ENCODE measurements at regions not wholly inside any gene's neighbourhood (a gene's known extent, or its start where the extent isn't known, plus 50 kb on each side); places are given as distances from the start of the nearest gene placed in this dataset.
A peak's percentile ranks its signal among the peaks of the same experiment; 100 is the strongest.

DNA sequence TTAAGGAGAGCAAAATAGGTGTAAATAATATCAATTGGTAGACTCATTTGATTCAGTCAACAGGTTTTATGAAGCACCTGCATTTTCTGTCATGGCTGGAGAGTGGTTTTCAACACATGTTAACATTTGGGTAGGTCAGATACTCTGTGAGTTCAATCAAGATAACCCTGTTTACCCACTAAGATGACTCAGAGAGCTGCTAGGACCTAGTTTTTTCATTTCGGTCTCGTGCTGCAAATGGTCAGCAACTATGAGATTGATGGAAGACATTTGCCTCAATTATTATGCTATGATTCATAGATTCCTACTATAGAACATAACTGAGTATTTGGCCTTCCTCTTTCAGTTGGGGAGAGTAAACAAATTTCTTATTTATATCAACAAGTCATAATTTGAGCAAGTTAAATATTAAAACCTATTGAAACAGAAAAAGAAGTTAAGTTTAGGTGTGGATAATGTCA, 391.4 kb upstream of the CITED2 start:
- no peaks in the 10 kb centered on the region for H3K27me3 ChIP-seq
- no peak for ATAC-seq
- H3K9me3 ChIP-seq, result no peaks in the 10 kb centered on the region
- TF ChIP-seq POLR2A (IDR thresholded peaks at IDR 0.05) (no peak), POLR2AphosphoS5 (IDR thresholded peaks at IDR 0.05) (no peak), CTCF (IDR thresholded peaks at IDR 0.05) (no peak), EP300 (IDR thresholded peaks at IDR 0.05) (no peak)
- no peak overlapping the region for H3K4me3 ChIP-seq
- H3K4me1 ChIP-seq, result peaks cover 12 to 22% (median 20%) of the 10 kb centered on the region in 3 donors
- H3K36me3 ChIP-seq, result no peaks in the 10 kb centered on the region
- 39 to 42% methylated on average over 2 of the region's 2 CpGs for WGBS, 2 donors (ENCODE audit: low coverage in 1 of 2)
- H3K27ac ChIP-seq, result peak overlapping the region; percentile 48 to 88 (median 81)

GRCh38 chr6:139764498-139764986, 390.1 kb upstream of the CITED2 start:
- Histone ChIP-seq H3K9me3 (no peaks in the 10 kb centered on the region), H3K4me1 (peaks cover 12 to 22% (median 20%) of the 10 kb centered on the region in 3 donors), H3K4me3 (no peak overlapping the region), H3K27me3 (no peaks in the 10 kb centered on the region), H3K27ac (peak overlapping the region; percentile 78 to 88 (median 84)), H3K36me3 (no peaks in the 10 kb centered on the region)
- ATAC-seq, result peak; percentile 96
- 8 to 33% methylated on average over 2 of the region's 2 CpGs for WGBS, 2 donors (ENCODE audit: low coverage in 1 of 2)
- TF ChIP-seq POLR2AphosphoS5 (IDR thresholded peaks at IDR 0.05) (peak; percentile 73), POLR2A (IDR thresholded peaks at IDR 0.05) (no peak), CTCF (IDR thresholded peaks at IDR 0.05) (no peak)

GRCh38 chr6:139763468-139764210, 389.2 kb upstream of the CITED2 start:
- Histone ChIP-seq H3K27me3 (no peaks in the 10 kb centered on the region), H3K9me3 (no peaks in the 10 kb centered on the region), H3K27ac (peak overlapping the region; percentile 78 to 88 (median 84)), H3K4me1 (peaks cover 12 to 23% (median 20%) of the 10 kb centered on the region in 3 donors), H3K4me3 (no peak overlapping the region), H3K36me3 (no peaks in the 10 kb centered on the region)
- ATAC-seq, result no peak
- 63 to 68% methylated on average over 4 of the region's 4 CpGs for WGBS, 2 donors (ENCODE audit: low coverage in 1 of 2)
- no peak for TF ChIP-seq CTCF (IDR thresholded peaks at IDR 0.05)
- TF ChIP-seq POLR2A (IDR thresholded peaks at IDR 0.05), result no peak
- TF ChIP-seq EP300 (IDR thresholded peaks at IDR 0.05), result no peak
- TF ChIP-seq POLR2AphosphoS5 (IDR thresholded peaks at IDR 0.05), result no peak

GRCh38 chr6:139762587-139763031, 388.2 kb upstream of the CITED2 start:
- H3K9me3 ChIP-seq, result no peaks in the 10 kb centered on the region
- no peak overlapping the region for H3K4me3 ChIP-seq
- no peaks in the 10 kb centered on the region for H3K36me3 ChIP-seq
- peak overlapping the region in 2 of 4 donors; percentile 5 to 25 for H3K27ac ChIP-seq
- no peaks in the 10 kb centered on the region for H3K27me3 ChIP-seq
- ATAC-seq, result no peak
- TF ChIP-seq EP300 (IDR thresholded peaks at IDR 0.05) (no peak), POLR2A (IDR thresholded peaks at IDR 0.05) (no peak), POLR2AphosphoS5 (IDR thresholded peaks at IDR 0.05) (no peak), CTCF (IDR thresholded peaks at IDR 0.05) (no peak)
- 65 to 70% methylated on average over 4 of the region's 4 CpGs for WGBS, 2 donors (ENCODE audit: low coverage in 1 of 2)
- peaks cover 12 to 34% (median 23%) of the 10 kb centered on the region in 3 donors for H3K4me1 ChIP-seq

DNA sequence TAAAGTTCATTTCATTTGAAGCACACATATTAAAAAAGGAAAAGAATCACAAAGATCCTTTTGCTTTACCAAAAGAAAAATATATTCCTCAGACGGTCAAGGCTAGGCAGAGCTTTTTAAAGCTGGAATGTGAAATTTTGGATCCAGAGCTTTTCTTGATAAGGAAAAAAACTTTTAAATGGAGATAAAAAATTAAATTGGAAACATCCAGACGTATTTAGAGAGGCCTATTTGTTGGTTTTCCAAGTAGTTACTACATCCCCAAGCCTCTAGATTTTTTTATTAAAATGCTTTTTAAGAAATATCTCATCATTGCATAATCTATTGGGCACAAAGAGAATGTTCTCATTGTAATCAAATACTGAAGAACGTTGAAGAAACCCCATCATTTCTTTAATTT, 385.7 kb upstream of the CITED2 start:
- no peaks in the 10 kb centered on the region for H3K36me3 ChIP-seq
- no peaks in the 10 kb centered on the region for H3K9me3 ChIP-seq
- no peaks in the 10 kb centered on the region for H3K27me3 ChIP-seq
- ATAC-seq, result no peak
- H3K27ac ChIP-seq, result peak overlapping the region in 1 of 4 donors; percentile 15
- 47 to 52% methylated on average over 2 to 3 of the region's 3 CpGs for WGBS, 2 donors (ENCODE audit: low coverage in 1 of 2)
- H3K4me3 ChIP-seq, result no peak overlapping the region
- H3K4me1 ChIP-seq, result peaks cover 13 to 48% (median 21%) of the 10 kb centered on the region in 3 donors
- TF ChIP-seq CTCF (IDR thresholded peaks at IDR 0.05) (no peak), POLR2AphosphoS5 (IDR thresholded peaks at IDR 0.05) (no peak), POLR2A (IDR thresholded peaks at IDR 0.05) (no peak), EP300 (IDR thresholded peaks at IDR 0.05) (no peak)
